ENCODE measurements at regions not wholly inside any gene's neighbourhood (a gene's known extent, or its start where the extent isn't known, plus 50 kb on each side); places are given as distances from the start of the nearest gene placed in this dataset.

DNA sequence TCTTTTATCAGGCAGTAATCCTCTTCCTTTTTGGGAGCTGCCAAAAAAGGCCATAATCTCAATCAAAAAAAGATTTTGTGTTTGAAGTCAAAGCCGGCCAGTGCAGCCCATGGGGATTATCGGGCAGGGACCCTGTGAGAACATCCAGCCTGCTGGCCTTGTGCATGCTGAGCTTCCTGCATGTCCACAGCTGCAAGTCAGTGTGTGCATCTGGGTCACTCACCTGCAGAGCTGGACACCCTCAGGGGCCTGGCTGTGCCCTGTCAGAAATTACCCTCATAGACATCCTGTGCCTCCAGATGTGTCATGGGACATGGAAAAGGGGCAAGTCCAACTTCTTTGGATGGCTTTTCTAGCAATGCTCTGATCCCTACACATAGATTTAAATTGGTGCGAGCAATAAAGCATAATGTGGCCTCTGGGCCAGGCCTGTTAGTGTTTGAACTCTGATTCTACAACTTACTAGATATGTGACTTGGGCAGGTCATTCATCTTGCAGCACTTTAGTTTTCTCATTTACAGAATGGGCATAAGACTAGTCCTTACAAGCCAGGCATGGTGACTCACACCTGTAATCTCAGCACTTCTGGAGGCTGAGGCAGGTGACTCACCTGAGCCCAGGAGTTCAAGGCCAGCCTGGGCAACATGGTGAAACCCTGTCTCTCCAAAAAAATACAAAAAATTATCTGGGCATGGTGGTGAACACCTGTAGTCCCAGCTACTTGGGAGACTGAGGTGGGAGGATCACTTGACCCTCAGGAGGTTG lies 81.6 kb upstream of the LARGE1 start:
- TF ChIP-seq JUND (IDR thresholded peaks at IDR 0.05) (peak in 1 of 2 donors; percentile 37), SP1 (IDR thresholded peaks at IDR 0.05) (no peak), TAF1 (conservative IDR thresholded peaks at IDR 0.05) (no peak), RXRA (IDR thresholded peaks at IDR 0.05) (no peak), RAD21 (IDR thresholded peaks at IDR 0.05) (no peak), GABPA (IDR thresholded peaks at IDR 0.05 in 1 of 2, conservative IDR thresholded peaks at IDR 0.05 in 1 of 2) (no peak)
- TF ChIP-seq, protein P1, sequence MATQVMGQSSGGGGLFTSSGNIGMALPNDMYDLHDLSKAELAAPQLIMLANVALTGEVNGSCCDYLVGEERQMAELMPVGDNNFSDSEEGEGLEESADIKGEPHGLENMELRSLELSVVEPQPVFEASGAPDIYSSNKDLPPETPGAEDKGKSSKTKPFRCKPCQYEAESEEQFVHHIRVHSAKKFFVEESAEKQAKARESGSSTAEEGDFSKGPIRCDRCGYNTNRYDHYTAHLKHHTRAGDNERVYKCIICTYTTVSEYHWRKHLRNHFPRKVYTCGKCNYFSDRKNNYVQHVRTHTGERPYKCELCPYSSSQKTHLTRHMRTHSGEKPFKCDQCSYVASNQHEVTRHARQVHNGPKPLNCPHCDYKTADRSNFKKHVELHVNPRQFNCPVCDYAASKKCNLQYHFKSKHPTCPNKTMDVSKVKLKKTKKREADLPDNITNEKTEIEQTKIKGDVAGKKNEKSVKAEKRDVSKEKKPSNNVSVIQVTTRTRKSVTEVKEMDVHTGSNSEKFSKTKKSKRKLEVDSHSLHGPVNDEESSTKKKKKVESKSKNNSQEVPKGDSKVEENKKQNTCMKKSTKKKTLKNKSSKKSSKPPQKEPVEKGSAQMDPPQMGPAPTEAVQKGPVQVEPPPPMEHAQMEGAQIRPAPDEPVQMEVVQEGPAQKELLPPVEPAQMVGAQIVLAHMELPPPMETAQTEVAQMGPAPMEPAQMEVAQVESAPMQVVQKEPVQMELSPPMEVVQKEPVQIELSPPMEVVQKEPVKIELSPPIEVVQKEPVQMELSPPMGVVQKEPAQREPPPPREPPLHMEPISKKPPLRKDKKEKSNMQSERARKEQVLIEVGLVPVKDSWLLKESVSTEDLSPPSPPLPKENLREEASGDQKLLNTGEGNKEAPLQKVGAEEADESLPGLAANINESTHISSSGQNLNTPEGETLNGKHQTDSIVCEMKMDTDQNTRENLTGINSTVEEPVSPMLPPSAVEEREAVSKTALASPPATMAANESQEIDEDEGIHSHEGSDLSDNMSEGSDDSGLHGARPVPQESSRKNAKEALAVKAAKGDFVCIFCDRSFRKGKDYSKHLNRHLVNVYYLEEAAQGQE (IDR thresholded peaks at IDR 0.05) = peak; percentile 16
- TF ChIP-seq, protein P2, sequence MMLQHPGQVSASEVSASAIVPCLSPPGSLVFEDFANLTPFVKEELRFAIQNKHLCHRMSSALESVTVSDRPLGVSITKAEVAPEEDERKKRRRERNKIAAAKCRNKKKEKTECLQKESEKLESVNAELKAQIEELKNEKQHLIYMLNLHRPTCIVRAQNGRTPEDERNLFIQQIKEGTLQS (IDR thresholded peaks at IDR 0.05) = no peak
- TF ChIP-seq, protein P3, sequence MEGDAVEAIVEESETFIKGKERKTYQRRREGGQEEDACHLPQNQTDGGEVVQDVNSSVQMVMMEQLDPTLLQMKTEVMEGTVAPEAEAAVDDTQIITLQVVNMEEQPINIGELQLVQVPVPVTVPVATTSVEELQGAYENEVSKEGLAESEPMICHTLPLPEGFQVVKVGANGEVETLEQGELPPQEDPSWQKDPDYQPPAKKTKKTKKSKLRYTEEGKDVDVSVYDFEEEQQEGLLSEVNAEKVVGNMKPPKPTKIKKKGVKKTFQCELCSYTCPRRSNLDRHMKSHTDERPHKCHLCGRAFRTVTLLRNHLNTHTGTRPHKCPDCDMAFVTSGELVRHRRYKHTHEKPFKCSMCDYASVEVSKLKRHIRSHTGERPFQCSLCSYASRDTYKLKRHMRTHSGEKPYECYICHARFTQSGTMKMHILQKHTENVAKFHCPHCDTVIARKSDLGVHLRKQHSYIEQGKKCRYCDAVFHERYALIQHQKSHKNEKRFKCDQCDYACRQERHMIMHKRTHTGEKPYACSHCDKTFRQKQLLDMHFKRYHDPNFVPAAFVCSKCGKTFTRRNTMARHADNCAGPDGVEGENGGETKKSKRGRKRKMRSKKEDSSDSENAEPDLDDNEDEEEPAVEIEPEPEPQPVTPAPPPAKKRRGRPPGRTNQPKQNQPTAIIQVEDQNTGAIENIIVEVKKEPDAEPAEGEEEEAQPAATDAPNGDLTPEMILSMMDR (IDR thresholded peaks at IDR 0.05; ENCODE audit: low read depth, low read length, missing input control) = no peak
- Histone ChIP-seq H3K4me3 (ENCODE audit: low read depth in 1 of 3, low read length in 3 of 3) (peak overlapping the region in 1 of 3 donors; percentile 2), H3K9ac (ENCODE audit: low read depth in 1 of 2, low read length in 2 of 2) (no peak overlapping the region), H3K27me3 (ENCODE audit: control insufficient read depth in 4 of 4, insufficient read depth in 4 of 4, low read length in 3 of 4) (no peaks in the 10 kb centered on the region), H3K4me1 (ENCODE audit: control insufficient read depth in 4 of 4, insufficient read depth in 4 of 4, low read length in 3 of 4) (peaks cover 5 to 43% (median 23%) of the 10 kb centered on the region in 4 donors), H3K27ac (ENCODE audit: low read depth in 1 of 2, low read length in 2 of 2) (peak overlapping the region; percentile 57 to 72), H3K36me3 (ENCODE audit: control insufficient read depth in 4 of 4, insufficient read depth in 3 of 4, low read depth in 1 of 4, low read length in 3 of 4) (no peaks in the 10 kb centered on the region), H3K9me3 (ENCODE audit: control insufficient read depth in 4 of 4, low read length in 3 of 4) (no peaks in the 10 kb centered on the region)
- WGBS = 31% methylated on average over 3 of the region's 3 CpGs
- DNase-seq (ENCODE audit: low spot score) = no peak

DNA sequence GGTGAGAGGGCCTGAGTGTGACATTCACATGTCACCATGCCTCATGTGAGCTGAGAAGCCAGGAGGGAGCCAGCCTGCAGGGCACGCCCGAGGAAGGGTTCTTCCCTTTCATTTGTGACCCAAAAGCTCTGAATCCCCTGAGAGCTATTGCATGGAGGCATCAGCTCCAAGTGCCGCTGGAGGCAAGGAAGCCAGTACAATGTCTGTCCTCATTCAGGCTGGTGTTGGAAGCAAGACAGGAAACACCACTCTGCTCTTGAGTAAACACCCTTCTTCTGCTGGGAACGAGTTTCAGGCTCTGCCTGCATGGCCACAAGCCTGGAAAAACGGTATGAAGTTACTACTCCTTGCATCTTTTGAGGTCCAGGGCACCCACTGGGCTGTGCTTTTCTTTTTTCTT lies 83.8 kb upstream of the LARGE1 start:
- TF ChIP-seq, protein P3 (IDR thresholded peaks at IDR 0.05; ENCODE audit: low read depth, low read length, missing input control) = no peak
- TF ChIP-seq TAF1 (conservative IDR thresholded peaks at IDR 0.05) (no peak), RXRA (IDR thresholded peaks at IDR 0.05) (no peak), FOXA1 (IDR thresholded peaks at IDR 0.05) (peak; percentile 28), GABPA (IDR thresholded peaks at IDR 0.05 in 1 of 2, conservative IDR thresholded peaks at IDR 0.05 in 1 of 2) (no peak), FOXA2 (IDR thresholded peaks at IDR 0.05) (peak; percentile 17), EGR1 (IDR thresholded peaks at IDR 0.05; ENCODE audit: low read depth in 2 of 2) (no peak), HNF4A (conservative IDR thresholded peaks at IDR 0.05) (peak in 1 of 2 donors; percentile 18), NR2F2 (IDR thresholded peaks at IDR 0.05) (no peak)
- H3K4me1 ChIP-seq (ENCODE audit: control insufficient read depth in 4 of 4, insufficient read depth in 4 of 4, low read length in 3 of 4) = peaks cover 5 to 36% (median 23%) of the 10 kb centered on the region in 4 donors
- H3K4me3 ChIP-seq (ENCODE audit: low read depth in 1 of 3, low read length in 3 of 3) = no peak overlapping the region
- H3K27ac ChIP-seq (ENCODE audit: low read depth in 1 of 2, low read length in 2 of 2) = no peak overlapping the region
- DNase-seq (ENCODE audit: low spot score) = no peak
- WGBS = 43% methylated on average over 5 of the region's 5 CpGs
- H3K36me3 ChIP-seq (ENCODE audit: control insufficient read depth in 4 of 4, insufficient read depth in 3 of 4, low read depth in 1 of 4, low read length in 3 of 4) = no peaks in the 10 kb centered on the region
- H3K27me3 ChIP-seq (ENCODE audit: control insufficient read depth in 4 of 4, insufficient read depth in 4 of 4, low read length in 3 of 4) = no peaks in the 10 kb centered on the region
- no peak overlapping the region for H3K9ac ChIP-seq (ENCODE audit: low read depth in 1 of 2, low read length in 2 of 2)
- no peaks in the 10 kb centered on the region for H3K9me3 ChIP-seq (ENCODE audit: control insufficient read depth in 4 of 4, low read length in 3 of 4)
